Fibroblast of lung (primary cell): ENCODE measurements at regions not wholly inside any gene's neighbourhood (a gene's known extent, or its start where the extent isn't known, plus 50 kb on each side); places are given as distances from the start of the nearest gene placed in this dataset.

Experiments
- EZH2 ChIP-seq: IDR thresholded peaks from 2 replicates; pipeline ENCODE4 v1.5.1; 2012; ENCODE audit warnings: low read length, control low read depth, mild to moderate bottlenecking; ENCODE audit errors: missing control alignments
- TF ChIP-seq, protein P1 (sequence below), 2 donors: IDR thresholded peaks in 1 of 2; conservative IDR thresholded peaks in 1 of 2; 1 replicate in 1 of 2; 2 replicates in 1 of 2; pipeline ENCODE4 v1.5.1; 2011 to 2012; ENCODE audit warnings: low read length in 2 of 2, control low read depth in 1 of 2, inconsistent platforms in 1 of 2, low read depth in 1 of 2, mild to moderate bottlenecking in 1 of 2

DNA sequence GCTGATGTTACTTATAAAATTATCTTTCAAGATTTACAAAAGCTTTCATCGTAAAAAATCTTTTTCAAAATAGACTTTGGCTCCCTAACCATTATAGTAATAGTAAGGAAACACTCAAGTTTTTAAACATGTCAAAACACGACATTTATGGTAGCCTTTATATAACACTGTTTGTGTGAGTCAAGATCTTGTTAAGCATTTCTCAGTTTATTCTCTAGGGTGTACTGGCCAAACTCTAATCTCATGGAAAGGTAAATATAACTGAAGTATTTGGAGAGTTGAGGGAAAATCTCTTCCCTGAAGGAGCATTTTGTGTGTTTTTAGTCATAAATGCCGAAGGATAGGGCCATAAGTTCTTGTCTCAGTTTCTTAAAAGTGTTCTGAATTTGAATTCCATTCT, 790.9 kb upstream of the NCAM2 start:
- TF ChIP-seq, protein P1, sequence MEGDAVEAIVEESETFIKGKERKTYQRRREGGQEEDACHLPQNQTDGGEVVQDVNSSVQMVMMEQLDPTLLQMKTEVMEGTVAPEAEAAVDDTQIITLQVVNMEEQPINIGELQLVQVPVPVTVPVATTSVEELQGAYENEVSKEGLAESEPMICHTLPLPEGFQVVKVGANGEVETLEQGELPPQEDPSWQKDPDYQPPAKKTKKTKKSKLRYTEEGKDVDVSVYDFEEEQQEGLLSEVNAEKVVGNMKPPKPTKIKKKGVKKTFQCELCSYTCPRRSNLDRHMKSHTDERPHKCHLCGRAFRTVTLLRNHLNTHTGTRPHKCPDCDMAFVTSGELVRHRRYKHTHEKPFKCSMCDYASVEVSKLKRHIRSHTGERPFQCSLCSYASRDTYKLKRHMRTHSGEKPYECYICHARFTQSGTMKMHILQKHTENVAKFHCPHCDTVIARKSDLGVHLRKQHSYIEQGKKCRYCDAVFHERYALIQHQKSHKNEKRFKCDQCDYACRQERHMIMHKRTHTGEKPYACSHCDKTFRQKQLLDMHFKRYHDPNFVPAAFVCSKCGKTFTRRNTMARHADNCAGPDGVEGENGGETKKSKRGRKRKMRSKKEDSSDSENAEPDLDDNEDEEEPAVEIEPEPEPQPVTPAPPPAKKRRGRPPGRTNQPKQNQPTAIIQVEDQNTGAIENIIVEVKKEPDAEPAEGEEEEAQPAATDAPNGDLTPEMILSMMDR (conservative IDR thresholded peaks at IDR 0.05 in 1 of 2, IDR thresholded peaks at IDR 0.05 in 1 of 2; ENCODE audit: low read depth in 1 of 2, low read length in 2 of 2) = no peak
- TF ChIP-seq EZH2 = no peak
